HL-60 (cell line): ENCODE measurements at regions not wholly inside any gene's neighbourhood (a gene's known extent, or its start where the extent isn't known, plus 50 kb on each side); places are given as distances from the start of the nearest gene placed in this dataset.

ENCODE experiments used
- GABPA ChIP-seq: IDR thresholded peaks from 2 replicates; pipeline ENCODE4 v1.6.1; 2012; ENCODE audit warnings: low read depth
- POLR2AphosphoS5 ChIP-seq: IDR thresholded peaks from 2 replicates; pipeline ENCODE4 v1.6.1; 2012; ENCODE audit warnings: low read depth
- SPI1 ChIP-seq: IDR thresholded peaks from 2 replicates; pipeline ENCODE4 v1.6.1; 2012; ENCODE audit warnings: low read depth, mild to moderate bottlenecking, borderline replicate concordance
- TF ChIP-seq, protein P1 (sequence below): IDR thresholded peaks from one replicate; pipeline ENCODE4 v1.5.1; 2011; ENCODE audit warnings: low read length, control low read depth, inconsistent platforms; ENCODE audit not compliant: insufficient read depth
- TF ChIP-seq, protein P2 (sequence below): IDR thresholded peaks from 2 replicates; pipeline ENCODE4 v1.6.1; 2012; ENCODE audit warnings: low read depth; ENCODE audit not compliant: insufficient replicate concordance

DNA sequence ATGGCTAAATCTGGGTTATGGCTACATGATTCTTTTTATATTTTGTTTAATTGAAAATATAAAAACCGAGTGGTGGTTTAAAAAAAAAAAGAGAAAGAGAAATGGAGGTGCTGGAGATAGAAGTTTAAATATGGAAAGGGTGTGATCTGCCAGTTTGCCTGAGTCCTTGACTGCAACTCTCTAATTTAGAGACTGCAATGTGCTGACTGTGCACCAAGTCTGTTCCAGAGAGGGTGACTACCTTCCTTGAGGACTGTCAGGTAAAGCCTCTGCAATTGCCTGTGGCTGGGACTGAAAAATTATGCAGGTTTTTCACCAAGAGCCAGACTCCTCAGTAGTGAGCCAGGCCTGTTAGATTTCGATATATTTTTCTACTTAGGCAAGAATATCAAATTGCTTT, 1326.3 kb downstream of the BRINP3 start:
- TF ChIP-seq POLR2AphosphoS5 (no peak), SPI1 (no peak), GABPA (no peak)
- TF ChIP-seq, protein P1, sequence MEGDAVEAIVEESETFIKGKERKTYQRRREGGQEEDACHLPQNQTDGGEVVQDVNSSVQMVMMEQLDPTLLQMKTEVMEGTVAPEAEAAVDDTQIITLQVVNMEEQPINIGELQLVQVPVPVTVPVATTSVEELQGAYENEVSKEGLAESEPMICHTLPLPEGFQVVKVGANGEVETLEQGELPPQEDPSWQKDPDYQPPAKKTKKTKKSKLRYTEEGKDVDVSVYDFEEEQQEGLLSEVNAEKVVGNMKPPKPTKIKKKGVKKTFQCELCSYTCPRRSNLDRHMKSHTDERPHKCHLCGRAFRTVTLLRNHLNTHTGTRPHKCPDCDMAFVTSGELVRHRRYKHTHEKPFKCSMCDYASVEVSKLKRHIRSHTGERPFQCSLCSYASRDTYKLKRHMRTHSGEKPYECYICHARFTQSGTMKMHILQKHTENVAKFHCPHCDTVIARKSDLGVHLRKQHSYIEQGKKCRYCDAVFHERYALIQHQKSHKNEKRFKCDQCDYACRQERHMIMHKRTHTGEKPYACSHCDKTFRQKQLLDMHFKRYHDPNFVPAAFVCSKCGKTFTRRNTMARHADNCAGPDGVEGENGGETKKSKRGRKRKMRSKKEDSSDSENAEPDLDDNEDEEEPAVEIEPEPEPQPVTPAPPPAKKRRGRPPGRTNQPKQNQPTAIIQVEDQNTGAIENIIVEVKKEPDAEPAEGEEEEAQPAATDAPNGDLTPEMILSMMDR, result no peak
- TF ChIP-seq, protein P2, sequence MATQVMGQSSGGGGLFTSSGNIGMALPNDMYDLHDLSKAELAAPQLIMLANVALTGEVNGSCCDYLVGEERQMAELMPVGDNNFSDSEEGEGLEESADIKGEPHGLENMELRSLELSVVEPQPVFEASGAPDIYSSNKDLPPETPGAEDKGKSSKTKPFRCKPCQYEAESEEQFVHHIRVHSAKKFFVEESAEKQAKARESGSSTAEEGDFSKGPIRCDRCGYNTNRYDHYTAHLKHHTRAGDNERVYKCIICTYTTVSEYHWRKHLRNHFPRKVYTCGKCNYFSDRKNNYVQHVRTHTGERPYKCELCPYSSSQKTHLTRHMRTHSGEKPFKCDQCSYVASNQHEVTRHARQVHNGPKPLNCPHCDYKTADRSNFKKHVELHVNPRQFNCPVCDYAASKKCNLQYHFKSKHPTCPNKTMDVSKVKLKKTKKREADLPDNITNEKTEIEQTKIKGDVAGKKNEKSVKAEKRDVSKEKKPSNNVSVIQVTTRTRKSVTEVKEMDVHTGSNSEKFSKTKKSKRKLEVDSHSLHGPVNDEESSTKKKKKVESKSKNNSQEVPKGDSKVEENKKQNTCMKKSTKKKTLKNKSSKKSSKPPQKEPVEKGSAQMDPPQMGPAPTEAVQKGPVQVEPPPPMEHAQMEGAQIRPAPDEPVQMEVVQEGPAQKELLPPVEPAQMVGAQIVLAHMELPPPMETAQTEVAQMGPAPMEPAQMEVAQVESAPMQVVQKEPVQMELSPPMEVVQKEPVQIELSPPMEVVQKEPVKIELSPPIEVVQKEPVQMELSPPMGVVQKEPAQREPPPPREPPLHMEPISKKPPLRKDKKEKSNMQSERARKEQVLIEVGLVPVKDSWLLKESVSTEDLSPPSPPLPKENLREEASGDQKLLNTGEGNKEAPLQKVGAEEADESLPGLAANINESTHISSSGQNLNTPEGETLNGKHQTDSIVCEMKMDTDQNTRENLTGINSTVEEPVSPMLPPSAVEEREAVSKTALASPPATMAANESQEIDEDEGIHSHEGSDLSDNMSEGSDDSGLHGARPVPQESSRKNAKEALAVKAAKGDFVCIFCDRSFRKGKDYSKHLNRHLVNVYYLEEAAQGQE, result no peak
